Natural killer cell treated with Interleukin-12 subunit alpha and Interleukin-12 subunit beta and Interleukin-15 and Interleukin-18, amount 100 ng/mL, for 72 hours (primary cell): ENCODE measurements at regions not wholly inside any gene's neighbourhood (a gene's known extent, or its start where the extent isn't known, plus 50 kb on each side); places are given as distances from the start of the nearest gene placed in this dataset.
"Not testable (repeated sequence)": the region's sequence is repeated elsewhere in the genome, so short reads cannot be mapped to it uniquely, and the experiment has no call there.

Experiments used
- ATAC-seq, 2 donors: fragments of 150-1000 bp; cut with Tn5 transposase in 1 of 2; sonication (Bioruptor Pico), chemical (Tn5 transposase) in 1 of 2; 2 replicates each; pipeline ENCODE4 v1.10.0; 2021
- DNase-seq: peaks from one replicate; pipeline ENCODE4 v3.0.0; 2022; ENCODE audit warnings: low spot score
- H3K27ac Mint-ChIP-seq, 2 donors: 1 replicate in 1 of 2; 2 replicates in 1 of 2; pipeline ENCODE4 v1.8.0; 2022; ENCODE audit warnings: mixed read lengths in 2 of 2, mild to moderate bottlenecking in 1 of 2, moderate library complexity in 1 of 2
- H3K27me3 Mint-ChIP-seq, 2 donors: 1 replicate in 1 of 2; 2 replicates in 1 of 2; pipeline ENCODE4 v1.8.0; 2022; ENCODE audit warnings: mixed read lengths in 2 of 2
- H3K36me3 Mint-ChIP-seq: one replicate; pipeline ENCODE4 v1.8.0; 2022; ENCODE audit warnings: mixed read lengths
- H3K4me1 Mint-ChIP-seq, 2 donors: 1 replicate in 1 of 2; 2 replicates in 1 of 2; pipeline ENCODE4 v1.8.0; 2022; ENCODE audit warnings: low read depth in 2 of 2, mixed read lengths in 2 of 2, mild to moderate bottlenecking in 1 of 2
- H3K4me3 Mint-ChIP-seq: one replicate; pipeline ENCODE4 v1.8.0; 2022; ENCODE audit warnings: mixed read lengths
- H3K9me3 Mint-ChIP-seq: 2 replicates; pipeline ENCODE4 v1.8.0; 2022; ENCODE audit warnings: mixed read lengths

- not testable (repeated sequence) for H3K4me3 Mint-ChIP-seq, DNase-seq, H3K27ac Mint-ChIP-seq, H3K9me3 Mint-ChIP-seq, H3K4me1 Mint-ChIP-seq, H3K27me3 Mint-ChIP-seq, H3K36me3 Mint-ChIP-seq
- peak in 1 of 2 donors; percentile 33 for ATAC-seq
Measured at GRCh38 chr13:43971324-43971723, 91.6 kb downstream of the LACC1 start.

GRCh38 chr13:43977911-43978310 lies 98.2 kb downstream of the LACC1 start:
- Mint-ChIP-seq H3K36me3 (peaks cover 6% of the 10 kb centered on the region), H3K27ac (no peak overlapping the region), H3K4me1 (no peaks in the 10 kb centered on the region), H3K9me3 (no peaks in the 10 kb centered on the region), H3K4me3 (no peak overlapping the region), H3K27me3 (peaks cover 8 to 18% of the 10 kb centered on the region in 2 donors)
- ATAC-seq: no peak
- DNase-seq: no peak

DNA sequence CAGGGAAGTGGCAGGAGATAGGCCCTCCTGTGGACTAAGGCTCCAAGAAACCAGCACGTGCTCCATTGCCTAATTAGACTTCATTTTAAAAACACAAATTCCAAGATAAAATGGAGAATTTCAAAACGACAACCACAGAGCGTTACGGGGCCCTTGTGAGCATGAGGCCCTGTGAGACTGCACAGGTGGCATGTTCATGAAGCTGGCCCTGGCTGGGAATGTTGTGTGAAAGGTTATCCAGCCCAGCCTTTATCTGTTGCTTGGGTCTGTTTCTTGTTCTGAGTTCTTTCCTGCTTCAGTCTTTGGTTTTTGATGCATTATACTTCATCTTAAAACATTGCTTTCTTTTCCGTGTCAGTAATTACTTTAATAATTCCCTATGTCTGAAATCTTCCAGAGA lies 99.0 kb downstream of the LACC1 start:
- H3K27ac Mint-ChIP-seq: no peak overlapping the region
- peaks cover 8 to 18% of the 10 kb centered on the region in 2 donors for H3K27me3 Mint-ChIP-seq
- H3K4me3 Mint-ChIP-seq: no peak overlapping the region
- no peak for DNase-seq
- H3K36me3 Mint-ChIP-seq: peaks cover 6% of the 10 kb centered on the region
- no peaks in the 10 kb centered on the region for H3K4me1 Mint-ChIP-seq
- H3K9me3 Mint-ChIP-seq: no peaks in the 10 kb centered on the region
- no peak for ATAC-seq

GRCh38 chr13:43979492-43979891 lies 99.8 kb downstream of the LACC1 start:
- peaks cover 6% of the 10 kb centered on the region for H3K36me3 Mint-ChIP-seq
- H3K27me3 Mint-ChIP-seq: peaks cover 8 to 21% of the 10 kb centered on the region in 2 donors
- H3K4me3 Mint-ChIP-seq: no peak overlapping the region
- H3K9me3 Mint-ChIP-seq: no peaks in the 10 kb centered on the region
- H3K27ac Mint-ChIP-seq: no peak overlapping the region
- ATAC-seq: no peak
- no peak for DNase-seq
- no peaks in the 10 kb centered on the region for H3K4me1 Mint-ChIP-seq

DNA sequence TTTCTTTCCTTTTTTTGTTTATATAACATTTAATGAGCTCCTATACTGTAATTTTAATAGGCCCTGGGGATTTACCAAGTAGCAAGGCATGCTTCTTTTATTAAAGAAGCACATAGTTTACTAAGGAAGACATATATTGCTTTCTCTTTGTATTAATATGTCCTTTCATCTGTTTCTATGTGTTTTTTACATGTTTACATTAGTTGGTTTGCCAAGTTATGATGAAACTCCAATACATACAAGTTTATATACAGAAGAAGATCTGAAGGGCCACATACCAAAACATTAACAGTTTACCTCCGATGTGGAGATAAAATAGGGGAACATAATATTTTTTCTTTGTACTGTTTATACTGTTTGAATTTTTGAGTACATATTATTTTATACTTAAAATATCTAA lies 100.9 kb downstream of the LACC1 start:
- Mint-ChIP-seq H3K9me3 (no peaks in the 10 kb centered on the region), H3K27me3 (peaks cover 8 to 24% of the 10 kb centered on the region in 2 donors), H3K27ac (no peak overlapping the region), H3K4me3 (no peak overlapping the region), H3K36me3 (peaks cover 6% of the 10 kb centered on the region), H3K4me1 (no peaks in the 10 kb centered on the region)
- no peak for ATAC-seq
- no peak for DNase-seq

DNA sequence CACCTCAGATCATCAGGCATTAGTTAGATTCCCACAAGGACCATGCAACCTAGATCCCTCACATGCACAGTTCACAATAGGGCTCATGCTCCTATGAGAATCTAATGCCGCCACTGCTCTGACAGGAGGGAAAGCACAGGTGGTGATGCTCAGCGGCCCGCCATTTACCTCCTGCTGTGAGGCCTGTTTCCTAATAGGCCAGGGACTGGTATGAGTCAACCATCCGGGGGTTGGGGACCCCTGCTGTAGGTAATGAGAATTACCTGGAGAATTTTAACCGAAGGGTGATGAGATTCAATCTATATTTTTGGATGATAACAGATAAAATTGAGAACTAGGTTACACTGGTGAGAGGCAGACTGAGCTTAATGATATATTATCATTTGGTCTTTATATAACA lies 101.4 kb downstream of the LACC1 start:
- Mint-ChIP-seq H3K27me3 (peaks cover 7 to 21% of the 10 kb centered on the region in 2 donors), H3K4me3 (no peak overlapping the region), H3K4me1 (no peaks in the 10 kb centered on the region), H3K36me3 (peaks cover 3% of the 10 kb centered on the region), H3K9me3 (no peaks in the 10 kb centered on the region), H3K27ac (no peak overlapping the region)
- DNase-seq (no peak), ATAC-seq (no peak)

DNA sequence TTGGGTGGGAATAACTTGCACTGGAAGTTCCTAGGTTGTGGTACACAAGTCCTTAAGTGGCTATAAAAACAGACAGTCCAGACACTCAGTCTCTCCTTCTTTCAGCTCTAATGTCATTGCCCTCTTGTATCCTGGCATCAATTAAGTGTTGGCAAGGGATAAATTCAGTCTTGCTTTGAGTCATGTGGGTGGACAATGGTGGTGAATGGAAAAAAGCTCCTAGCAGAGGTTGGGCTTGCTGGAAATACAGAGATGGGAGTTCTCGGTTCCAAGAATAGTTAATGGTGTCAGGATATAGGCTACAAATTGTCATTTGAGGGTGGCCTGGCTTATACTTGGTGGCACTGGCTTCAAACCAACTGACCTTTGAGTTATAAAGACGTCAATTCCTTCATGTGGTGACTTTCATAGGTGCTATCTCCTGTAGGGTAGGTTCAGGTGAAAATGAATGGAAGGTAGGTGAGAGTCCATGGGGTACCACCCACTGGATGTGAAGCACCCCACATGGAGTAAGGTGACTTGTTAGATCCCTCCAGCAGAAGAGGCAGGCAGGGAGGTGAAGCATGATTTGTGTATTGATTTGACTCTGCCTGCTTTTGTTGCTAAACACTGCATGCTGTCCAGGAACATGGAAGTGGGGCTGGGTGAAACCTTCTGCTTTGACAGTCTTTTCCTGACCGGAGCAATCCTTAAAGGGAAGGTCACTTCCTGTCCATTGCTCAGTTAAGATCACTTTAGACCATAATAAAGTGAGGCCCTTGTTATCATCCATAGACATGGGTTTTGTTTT lies 102.0 kb downstream of the LACC1 start:
- no peaks in the 10 kb centered on the region for H3K9me3 Mint-ChIP-seq
- peaks cover 5 to 16% of the 10 kb centered on the region in 2 donors for H3K27me3 Mint-ChIP-seq
- H3K4me1 Mint-ChIP-seq: no peaks in the 10 kb centered on the region
- no peak overlapping the region for H3K27ac Mint-ChIP-seq
- no peaks in the 10 kb centered on the region for H3K36me3 Mint-ChIP-seq
- ATAC-seq (no peak), DNase-seq (no peak)
- H3K4me3 Mint-ChIP-seq: no peak overlapping the region

DNA sequence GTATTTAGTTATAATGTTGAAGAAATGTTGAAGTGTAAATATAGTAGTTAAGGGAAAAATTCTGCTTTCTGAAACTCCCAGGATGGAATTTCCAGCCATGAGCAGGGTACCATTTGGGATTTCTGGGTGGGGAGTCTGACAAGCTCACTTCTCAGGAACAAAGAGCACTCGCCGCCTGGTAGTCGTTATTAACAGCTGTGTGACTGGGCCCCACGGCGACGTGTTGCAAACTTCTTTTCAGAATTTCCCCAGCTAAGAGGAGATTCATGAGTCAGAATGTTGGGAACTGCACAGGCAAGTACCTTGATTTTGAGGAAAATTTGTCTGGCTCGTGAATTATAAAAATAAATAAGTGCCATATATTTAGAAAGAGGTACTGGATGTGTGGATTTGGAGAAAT lies 103.7 kb downstream of the LACC1 start:
- Mint-ChIP-seq H3K27me3 (peaks cover 0 to 7% of the 10 kb centered on the region in 2 donors), H3K36me3 (no peaks in the 10 kb centered on the region), H3K4me1 (no peaks in the 10 kb centered on the region), H3K27ac (no peak overlapping the region), H3K9me3 (no peaks in the 10 kb centered on the region), H3K4me3 (no peak overlapping the region)
- ATAC-seq: no peak
- DNase-seq: no peak

GRCh38 chr13:43984292-43984691 lies 104.6 kb downstream of the LACC1 start:
- no peaks in the 10 kb centered on the region for H3K9me3 Mint-ChIP-seq
- H3K27ac Mint-ChIP-seq: no peak overlapping the region
- peaks cover 0 to 6% of the 10 kb centered on the region in 2 donors for H3K27me3 Mint-ChIP-seq
- no peaks in the 10 kb centered on the region for H3K4me1 Mint-ChIP-seq
- ATAC-seq: no peak
- H3K36me3 Mint-ChIP-seq: no peaks in the 10 kb centered on the region
- DNase-seq: no peak
- no peak overlapping the region for H3K4me3 Mint-ChIP-seq

DNA sequence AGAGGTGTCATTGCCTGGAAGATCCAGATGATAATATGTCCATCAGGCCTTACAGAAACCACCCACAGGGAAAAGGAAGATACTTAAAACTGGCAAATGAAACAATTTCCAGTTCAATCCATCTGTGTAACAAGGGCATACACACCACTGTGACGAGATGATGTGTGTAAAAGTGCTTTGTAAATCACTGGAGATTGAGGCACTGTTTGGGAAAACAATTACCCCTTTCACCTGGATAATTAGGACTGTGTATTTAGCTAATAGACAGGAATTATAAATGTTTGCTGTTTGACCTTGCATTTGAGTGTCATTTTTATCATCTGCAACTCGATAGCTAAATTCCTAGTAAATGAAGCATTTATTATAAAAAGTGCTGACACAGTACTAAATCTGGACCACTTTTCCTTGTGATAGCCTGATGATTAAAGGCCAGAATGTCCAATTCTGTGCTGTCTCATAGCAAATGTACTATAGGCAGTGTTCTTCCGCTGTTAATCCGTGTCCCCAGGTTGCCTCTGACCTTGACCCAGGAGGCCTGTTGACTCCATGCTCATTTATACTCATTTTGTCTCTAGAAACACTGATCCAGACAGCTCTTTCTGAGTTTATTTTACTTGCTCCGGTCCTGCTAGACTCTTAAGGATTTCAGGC lies 105.8 kb downstream of the LACC1 start:
- Mint-ChIP-seq H3K4me1 (no peaks in the 10 kb centered on the region), H3K27ac (no peak overlapping the region), H3K27me3 (peaks cover 3 to 14% of the 10 kb centered on the region in 2 donors), H3K9me3 (no peaks in the 10 kb centered on the region), H3K36me3 (no peaks in the 10 kb centered on the region), H3K4me3 (no peak overlapping the region)
- DNase-seq (no peak), ATAC-seq (no peak)

GRCh38 chr13:43986421-43986981 lies 106.8 kb downstream of the LACC1 start:
- no peaks in the 10 kb centered on the region for H3K4me1 Mint-ChIP-seq
- no peaks in the 10 kb centered on the region for H3K9me3 Mint-ChIP-seq
- H3K4me3 Mint-ChIP-seq: no peak overlapping the region
- no peak overlapping the region for H3K27ac Mint-ChIP-seq
- no peaks in the 10 kb centered on the region for H3K36me3 Mint-ChIP-seq
- DNase-seq (no peak), ATAC-seq (no peak)
- peaks cover 3 to 14% of the 10 kb centered on the region in 2 donors for H3K27me3 Mint-ChIP-seq

DNA sequence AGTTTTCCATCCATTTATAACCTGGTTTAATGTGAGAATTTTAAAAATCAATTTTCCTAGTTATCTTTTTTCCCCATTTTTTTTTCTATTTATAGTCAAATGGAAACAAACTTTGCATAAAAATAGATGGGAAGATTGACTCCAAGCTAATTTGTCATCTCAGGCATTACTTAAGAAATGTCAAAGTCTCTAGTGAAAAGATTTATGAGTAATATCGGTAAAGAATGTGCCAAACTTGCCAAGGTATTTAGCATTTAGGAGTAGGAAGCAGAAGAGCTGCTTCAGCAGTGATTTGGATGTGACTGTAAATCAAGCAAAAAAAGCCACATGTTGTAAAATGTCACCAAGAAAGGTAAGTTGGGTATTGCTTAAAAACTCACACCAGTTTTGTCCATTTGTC lies 108.6 kb downstream of the LACC1 start:
- H3K27me3 Mint-ChIP-seq: peaks cover 10 to 14% of the 10 kb centered on the region in 2 donors

GRCh38 chr13:43990021-43990420 lies 110.3 kb downstream of the LACC1 start:
- peaks cover 14 to 15% of the 10 kb centered on the region in 2 donors for H3K27me3 Mint-ChIP-seq
- H3K9me3 Mint-ChIP-seq: no peaks in the 10 kb centered on the region
- DNase-seq: no peak
- no peak overlapping the region for H3K27ac Mint-ChIP-seq
- H3K4me3 Mint-ChIP-seq: no peak overlapping the region
- ATAC-seq: no peak
- no peaks in the 10 kb centered on the region for H3K36me3 Mint-ChIP-seq
- H3K4me1 Mint-ChIP-seq: no peaks in the 10 kb centered on the region

More for the DNA sequence above, 108.6 kb downstream of the LACC1 start:
- DNase-seq: no peak
- Mint-ChIP-seq H3K27ac (no peak overlapping the region), H3K4me1 (no peaks in the 10 kb centered on the region), H3K36me3 (no peaks in the 10 kb centered on the region), H3K9me3 (no peaks in the 10 kb centered on the region), H3K4me3 (no peak overlapping the region)
- no peak for ATAC-seq

DNA sequence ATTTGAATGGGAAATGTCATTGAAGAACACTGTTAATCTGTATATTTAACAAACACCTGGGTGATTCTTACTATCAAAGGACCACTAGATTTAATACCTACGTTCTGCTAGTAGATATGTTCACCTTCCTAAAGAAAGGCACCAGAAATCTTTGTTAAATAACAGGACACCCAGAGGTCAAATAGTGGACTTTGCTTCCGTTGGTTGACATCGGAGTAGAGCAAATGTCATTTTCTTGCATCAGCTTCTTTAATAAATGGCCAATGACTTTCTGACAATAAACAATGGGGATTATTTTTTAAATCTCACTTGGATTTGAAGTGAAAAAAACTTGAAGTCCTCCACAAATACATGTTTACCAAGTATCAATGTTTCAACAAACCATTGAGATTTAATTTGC lies 111.1 kb downstream of the LACC1 start:
- Mint-ChIP-seq H3K4me3 (no peak overlapping the region), H3K27ac (no peak overlapping the region), H3K36me3 (peaks cover 3% of the 10 kb centered on the region), H3K9me3 (no peaks in the 10 kb centered on the region), H3K4me1 (no peaks in the 10 kb centered on the region), H3K27me3 (peaks cover 14 to 15% of the 10 kb centered on the region in 2 donors)
- DNase-seq (no peak), ATAC-seq (no peak)
